Tibial artery (tissue), 4 donors: ENCODE measurements at regions not wholly inside any gene's neighbourhood (a gene's known extent, or its start where the extent isn't known, plus 50 kb on each side); places are given as distances from the start of the nearest gene placed in this dataset.

Source experiments
- DNase-seq, 2 donors: peaks; one replicate each; pipeline ENCODE4 v3.0.0-alpha.2; 2019
- H3K27ac ChIP-seq, 2 donors: fragments of 200-600 bp; sonication (generic) in 1 of 2; 1 replicate in 1 of 2; 2 replicates in 1 of 2; pipeline ENCODE4 v1.5.1; 2018 to 2019; ENCODE audit warnings: mild to moderate bottlenecking in 1 of 2
- H3K27me3 ChIP-seq, 2 donors: fragments of 200-600 bp; sonication (generic) in 1 of 2; one replicate each; pipeline versions ENCODE4 v1.5.1 to v1.6.0; 2016 to 2019
- H3K36me3 ChIP-seq, 3 donors: fragments of 200-600 bp; sonication (generic) in 2 of 3; one replicate each; pipeline ENCODE4 v1.5.1; 2016 to 2019; ENCODE audit warnings: mild to moderate bottlenecking in 2 of 3
- H3K4me1 ChIP-seq, 4 donors: fragments of 200-600 bp; sonication (generic) in 2 of 4; 1 replicate in 3 of 4; 2 replicates in 1 of 4; pipeline ENCODE4 v1.5.1; 2016 to 2019
- H3K4me3 ChIP-seq, 2 donors: fragments of 200-600 bp; sonication (generic) in 1 of 2; 1 replicate in 1 of 2; 2 replicates in 1 of 2; pipeline ENCODE4 v1.5.1; 2018 to 2019; ENCODE audit warnings: mild to moderate bottlenecking in 2 of 2
- H3K9me3 ChIP-seq, 3 donors: fragments of 200-600 bp; sonication (generic) in 1 of 3; one replicate each; pipeline ENCODE4 v1.5.1; 2016 to 2019
- intact Hi-C: fragments of 100-400 bp; cut with DNase I; formaldehyde crosslinking; loops from one replicate; pipeline ENCODE4 v1.15.0; 2023; ENCODE audit warnings: low total_unique reads
- TF ChIP-seq, protein P1 (sequence below), 2 experiments: fragments of 200-600 bp in 1 of 2; fragments of 450-650 bp in 1 of 2; IDR thresholded peaks; one replicate each; pipeline ENCODE4 v1.5.1; 2017 to 2019; ENCODE audit warnings: antibody characterized with exemption in 2 of 2, mild to moderate bottlenecking in 1 of 2, moderate library complexity in 1 of 2

DNA sequence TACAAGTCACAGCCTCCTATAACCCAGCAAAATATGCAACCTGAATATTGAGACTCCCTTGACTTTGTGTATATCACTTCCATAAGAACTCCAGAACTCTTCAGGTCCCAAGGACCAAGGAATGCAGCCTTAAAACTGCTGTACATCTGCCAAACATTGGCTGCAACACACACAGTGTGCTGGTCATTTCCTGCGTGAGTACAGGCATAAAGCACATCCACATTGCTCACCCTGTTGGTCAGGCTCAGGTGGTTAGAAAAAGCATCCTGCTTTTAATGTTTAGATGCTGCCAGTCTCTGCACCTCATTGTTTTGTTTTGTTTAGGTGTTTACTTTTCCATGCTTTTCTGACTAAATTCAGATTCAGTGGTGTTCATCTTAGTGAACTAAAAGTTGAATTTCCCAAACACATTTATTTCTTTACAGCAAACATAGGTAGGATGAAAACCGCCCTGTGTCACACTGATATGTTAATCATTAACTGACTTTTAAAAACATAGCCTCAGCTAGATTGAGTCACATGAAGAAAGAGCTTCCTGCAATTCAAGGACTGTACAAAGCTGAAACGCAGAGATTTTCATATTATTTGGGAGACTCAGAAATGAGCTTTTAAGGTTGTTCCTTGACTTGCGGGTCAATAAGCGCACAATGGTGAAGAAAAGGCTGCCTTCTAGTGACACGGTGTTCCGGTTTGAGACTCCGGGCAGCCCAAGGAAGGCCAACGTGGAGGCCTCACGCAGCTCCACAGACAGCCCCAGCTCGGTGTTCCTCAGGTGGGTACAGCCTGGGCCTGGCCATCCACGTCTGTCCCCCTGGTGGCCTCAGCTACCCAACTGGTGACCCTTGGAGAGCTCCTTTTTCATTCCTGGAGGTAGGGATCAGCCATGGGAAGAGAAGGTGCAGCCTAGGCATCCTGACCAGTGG is 52.2 kb upstream of the GRAMD2B start:
- no peak for DNase-seq
- Histone ChIP-seq H3K27ac (no peak overlapping the region), H3K27me3 (no peaks in the 10 kb centered on the region), H3K4me3 (no peak overlapping the region), H3K4me1 (peaks cover 0 to 6% (median 3%) of the 10 kb centered on the region in 4 donors), H3K36me3 (no peaks in the 10 kb centered on the region), H3K9me3 (no peaks in the 10 kb centered on the region)
- intact Hi-C loops, result no loop called here
- TF ChIP-seq, protein P1, sequence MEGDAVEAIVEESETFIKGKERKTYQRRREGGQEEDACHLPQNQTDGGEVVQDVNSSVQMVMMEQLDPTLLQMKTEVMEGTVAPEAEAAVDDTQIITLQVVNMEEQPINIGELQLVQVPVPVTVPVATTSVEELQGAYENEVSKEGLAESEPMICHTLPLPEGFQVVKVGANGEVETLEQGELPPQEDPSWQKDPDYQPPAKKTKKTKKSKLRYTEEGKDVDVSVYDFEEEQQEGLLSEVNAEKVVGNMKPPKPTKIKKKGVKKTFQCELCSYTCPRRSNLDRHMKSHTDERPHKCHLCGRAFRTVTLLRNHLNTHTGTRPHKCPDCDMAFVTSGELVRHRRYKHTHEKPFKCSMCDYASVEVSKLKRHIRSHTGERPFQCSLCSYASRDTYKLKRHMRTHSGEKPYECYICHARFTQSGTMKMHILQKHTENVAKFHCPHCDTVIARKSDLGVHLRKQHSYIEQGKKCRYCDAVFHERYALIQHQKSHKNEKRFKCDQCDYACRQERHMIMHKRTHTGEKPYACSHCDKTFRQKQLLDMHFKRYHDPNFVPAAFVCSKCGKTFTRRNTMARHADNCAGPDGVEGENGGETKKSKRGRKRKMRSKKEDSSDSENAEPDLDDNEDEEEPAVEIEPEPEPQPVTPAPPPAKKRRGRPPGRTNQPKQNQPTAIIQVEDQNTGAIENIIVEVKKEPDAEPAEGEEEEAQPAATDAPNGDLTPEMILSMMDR (IDR thresholded peaks at IDR 0.05), result no peak

DNA sequence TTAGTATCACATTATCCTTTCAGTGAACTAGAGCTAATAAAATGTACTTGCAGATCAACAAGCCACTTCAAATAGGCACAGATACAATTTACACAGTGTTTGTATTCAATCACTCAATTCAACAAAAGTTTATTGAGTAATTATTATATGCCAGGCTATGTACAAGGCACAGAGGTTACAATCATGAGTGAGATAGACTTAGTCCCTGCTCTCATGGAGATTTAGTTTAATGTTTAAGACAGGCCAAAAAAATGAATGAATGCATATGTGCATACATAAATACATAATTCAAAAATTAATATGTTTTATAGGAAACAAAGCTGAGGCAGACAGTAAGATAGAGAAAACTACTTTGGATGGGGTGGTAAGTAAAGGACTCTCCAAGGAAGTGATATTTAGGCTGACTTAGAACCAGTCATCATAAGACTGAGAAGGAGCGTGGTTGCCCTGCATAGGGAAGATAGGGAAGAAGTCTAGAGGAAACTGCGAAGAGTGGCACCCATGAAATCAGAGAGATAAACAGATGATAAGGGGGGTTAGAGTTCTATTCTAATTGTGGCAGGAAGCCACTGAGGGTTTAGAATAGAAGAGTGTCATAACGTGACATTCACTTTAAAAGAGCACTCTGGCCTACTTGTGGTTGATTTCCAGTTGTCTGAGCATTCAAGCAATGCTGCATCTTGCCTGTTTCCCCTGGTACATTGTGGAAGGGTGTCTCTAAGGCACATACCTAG is 49.7 kb upstream of the GRAMD2B start:
- no peak for DNase-seq
- Histone ChIP-seq H3K4me1 (peaks cover 0 to 21% (median 11%) of the 10 kb centered on the region in 4 donors), H3K4me3 (no peak overlapping the region), H3K36me3 (no peaks in the 10 kb centered on the region), H3K27me3 (no peaks in the 10 kb centered on the region), H3K27ac (no peak overlapping the region), H3K9me3 (no peaks in the 10 kb centered on the region)
- TF ChIP-seq, protein P1 (IDR thresholded peaks at IDR 0.05), result no peak
- intact Hi-C loops, result no loop called here
